NB4 (cell line): ENCODE measurements at regions not wholly inside any gene's neighbourhood (a gene's known extent, or its start where the extent isn't known, plus 50 kb on each side); places are given as distances from the start of the nearest gene placed in this dataset.

Experiments
- MYC ChIP-seq: IDR thresholded peaks from 2 replicates; pipeline ENCODE4 v1.6.1; 2011; ENCODE audit warnings: low read depth, low read length
- TF ChIP-seq, protein P1 (sequence below): IDR thresholded peaks from one replicate; pipeline ENCODE4 v1.5.1; 2012; ENCODE audit warnings: low read depth, low read length

- TF ChIP-seq, protein P1, sequence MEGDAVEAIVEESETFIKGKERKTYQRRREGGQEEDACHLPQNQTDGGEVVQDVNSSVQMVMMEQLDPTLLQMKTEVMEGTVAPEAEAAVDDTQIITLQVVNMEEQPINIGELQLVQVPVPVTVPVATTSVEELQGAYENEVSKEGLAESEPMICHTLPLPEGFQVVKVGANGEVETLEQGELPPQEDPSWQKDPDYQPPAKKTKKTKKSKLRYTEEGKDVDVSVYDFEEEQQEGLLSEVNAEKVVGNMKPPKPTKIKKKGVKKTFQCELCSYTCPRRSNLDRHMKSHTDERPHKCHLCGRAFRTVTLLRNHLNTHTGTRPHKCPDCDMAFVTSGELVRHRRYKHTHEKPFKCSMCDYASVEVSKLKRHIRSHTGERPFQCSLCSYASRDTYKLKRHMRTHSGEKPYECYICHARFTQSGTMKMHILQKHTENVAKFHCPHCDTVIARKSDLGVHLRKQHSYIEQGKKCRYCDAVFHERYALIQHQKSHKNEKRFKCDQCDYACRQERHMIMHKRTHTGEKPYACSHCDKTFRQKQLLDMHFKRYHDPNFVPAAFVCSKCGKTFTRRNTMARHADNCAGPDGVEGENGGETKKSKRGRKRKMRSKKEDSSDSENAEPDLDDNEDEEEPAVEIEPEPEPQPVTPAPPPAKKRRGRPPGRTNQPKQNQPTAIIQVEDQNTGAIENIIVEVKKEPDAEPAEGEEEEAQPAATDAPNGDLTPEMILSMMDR, result no peak
- TF ChIP-seq MYC, result no peak
Measured at GRCh38 chr18:24988253-24988840, 363.6 kb downstream of the ZNF521 start.
